ENCODE measurements at regions not wholly inside any gene's neighbourhood (a gene's known extent, or its start where the extent isn't known, plus 50 kb on each side); places are given as distances from the start of the nearest gene placed in this dataset.

- Histone ChIP-seq H3K27ac (no peak overlapping the region), H3K4me3 (no peak overlapping the region), H3K9me3 (no peaks in the 10 kb centered on the region), H3K27me3 (no peaks in the 10 kb centered on the region), H3K36me3 (no peaks in the 10 kb centered on the region), H3K4me1 (peaks cover 0 to 10% (median 0%) of the 10 kb centered on the region in 9 donors)
- no peak for TF ChIP-seq CTCF (IDR thresholded peaks at IDR 0.05)
- intact Hi-C loops (cut with DNase I) = no loop called here
- WGBS, 2 donors = 55 to 57% methylated on average over 4 of the region's 4 CpGs
- no peak for DNase-seq
- no peak for ATAC-seq
Measured at GRCh38 chr3:4061783-4062360, 241.3 kb upstream of the SETMAR start.

GRCh38 chr3:4062621-4063020 lies 240.5 kb upstream of the SETMAR start:
- H3K27me3 ChIP-seq = no peaks in the 10 kb centered on the region
- no peak overlapping the region for H3K27ac ChIP-seq
- no peaks in the 10 kb centered on the region for H3K36me3 ChIP-seq
- H3K4me1 ChIP-seq = peaks cover 0 to 10% (median 0%) of the 10 kb centered on the region in 9 donors
- WGBS, 2 donors = 88 to 89% methylated on average over 1 of the region's 1 CpG
- intact Hi-C loops (cut with DNase I) = no loop called here
- no peak overlapping the region for H3K4me3 ChIP-seq
- no peaks in the 10 kb centered on the region for H3K9me3 ChIP-seq
- no peak for TF ChIP-seq CTCF (IDR thresholded peaks at IDR 0.05)
- ATAC-seq (no peak), DNase-seq (no peak)

- TF ChIP-seq CTCF (IDR thresholded peaks at IDR 0.05) = no peak
- H3K27ac ChIP-seq = no peak overlapping the region
- H3K4me3 ChIP-seq = no peak overlapping the region
- DNase-seq (no peak), ATAC-seq (no peak)
- intact Hi-C loops (cut with DNase I) = no loop called here
- no peaks in the 10 kb centered on the region for H3K9me3 ChIP-seq
- no peaks in the 10 kb centered on the region for H3K27me3 ChIP-seq
- H3K4me1 ChIP-seq = peaks cover 0 to 10% (median 0%) of the 10 kb centered on the region in 9 donors
- H3K36me3 ChIP-seq = no peaks in the 10 kb centered on the region
- 72 to 79% methylated on average over 4 of the region's 4 CpGs for WGBS, 2 donors
Measured at GRCh38 chr3:4063916-4064574, 239.1 kb upstream of the SETMAR start.

- H3K27me3 ChIP-seq = no peaks in the 10 kb centered on the region
- 94 to 98% methylated on average over 2 of the region's 2 CpGs for WGBS, 2 donors
- H3K9me3 ChIP-seq = no peaks in the 10 kb centered on the region
- intact Hi-C loops (cut with DNase I) = no loop called here
- no peak for TF ChIP-seq CTCF (IDR thresholded peaks at IDR 0.05)
- ATAC-seq = no peak
- no peak overlapping the region for H3K27ac ChIP-seq
- no peak for DNase-seq
- peaks cover 0 to 8% (median 0%) of the 10 kb centered on the region in 9 donors for H3K4me1 ChIP-seq
- H3K4me3 ChIP-seq = no peak overlapping the region
- no peaks in the 10 kb centered on the region for H3K36me3 ChIP-seq
Measured at GRCh38 chr3:4065085-4065484, 238.1 kb upstream of the SETMAR start.
